ENCODE measurements at regions not wholly inside any gene's neighbourhood (a gene's known extent, or its start where the extent isn't known, plus 50 kb on each side); places are given as distances from the start of the nearest gene placed in this dataset.
"Not testable (repeated sequence)": the region's sequence is repeated elsewhere in the genome, so short reads cannot be mapped to it uniquely, and the experiment has no call there.

GRCh38 chr17:53227514-53227913 is 595.2 kb upstream of the KIF2B start:
- no peaks in the 10 kb centered on the region for H3K27me3 ChIP-seq (replicated peaks in 2 of 5; ENCODE audit: control insufficient read depth in 4 of 5, insufficient read depth in 5 of 5, low read length in 4 of 5)
- H3K9me3 ChIP-seq (ENCODE audit: control extremely low read depth in 1 of 5, control insufficient read depth in 4 of 5, insufficient read depth in 2 of 5, low read depth in 1 of 5, low read length in 4 of 5), result no peaks in the 10 kb centered on the region
- WGBS (ENCODE audit: insufficient coverage), result no CpG with 5 or more reads among the region's 2 CpGs
- ChIA-PET POLR2A (no interaction called here), CTCF (no interaction called here)
- H3K4me1 ChIP-seq (ENCODE audit: control extremely low read depth in 1 of 4, control insufficient read depth in 4 of 4, insufficient read depth in 4 of 4, low read length in 3 of 4), result no peaks in the 10 kb centered on the region
- H3K27ac ChIP-seq (ENCODE audit: insufficient read depth in 1 of 2, low read depth in 1 of 2, low read length in 2 of 2, poor library complexity in 1 of 2, severe bottlenecking in 2 of 2), result no peak overlapping the region
- H3K4me3 ChIP-seq (ENCODE audit: control insufficient read depth in 1 of 7, extremely low read depth in 1 of 7, insufficient read depth in 4 of 7, low read depth in 2 of 7, low read length in 6 of 7), result no peak overlapping the region
- no peak for DNase-seq
- H3K36me3 ChIP-seq (ENCODE audit: control insufficient read depth in 4 of 4, insufficient read depth in 4 of 4, low read length in 3 of 4), result no peaks in the 10 kb centered on the region

DNA sequence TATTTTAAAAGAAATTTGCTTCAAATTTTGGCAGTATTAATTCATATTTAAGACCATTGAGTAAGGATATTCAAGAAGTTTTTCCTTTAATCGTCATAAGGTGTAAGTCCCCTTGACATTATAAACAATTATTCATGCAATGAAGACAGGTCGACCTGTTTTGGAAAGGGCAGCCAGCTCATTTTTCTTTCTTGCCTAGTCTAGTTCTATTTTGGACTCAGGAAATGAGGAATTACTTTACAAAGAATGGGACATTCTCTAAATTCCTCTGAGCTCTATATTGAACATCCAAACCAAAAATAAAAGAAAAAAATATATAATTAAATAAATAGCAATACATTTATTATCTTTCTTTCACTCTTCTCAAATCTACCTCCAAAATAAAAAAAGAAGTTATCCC is 595.6 kb upstream of the KIF2B start:
- WGBS (ENCODE audit: insufficient coverage), result 71% methylated on average over 1 of the region's 2 CpGs
- Histone ChIP-seq H3K9me3 (ENCODE audit: control extremely low read depth in 1 of 5, control insufficient read depth in 4 of 5, insufficient read depth in 2 of 5, low read depth in 1 of 5, low read length in 4 of 5) (no peaks in the 10 kb centered on the region), H3K27me3 (replicated peaks in 2 of 5; ENCODE audit: control insufficient read depth in 4 of 5, insufficient read depth in 5 of 5, low read length in 4 of 5) (no peaks in the 10 kb centered on the region), H3K4me1 (ENCODE audit: control extremely low read depth in 1 of 4, control insufficient read depth in 4 of 4, insufficient read depth in 4 of 4, low read length in 3 of 4) (no peaks in the 10 kb centered on the region), H3K4me3 (ENCODE audit: control insufficient read depth in 1 of 7, extremely low read depth in 1 of 7, insufficient read depth in 4 of 7, low read depth in 2 of 7, low read length in 6 of 7) (no peak overlapping the region), H3K36me3 (ENCODE audit: control insufficient read depth in 4 of 4, insufficient read depth in 4 of 4, low read length in 3 of 4) (no peaks in the 10 kb centered on the region), H3K27ac (ENCODE audit: insufficient read depth in 1 of 2, low read depth in 1 of 2, low read length in 2 of 2, poor library complexity in 1 of 2, severe bottlenecking in 2 of 2) (no peak overlapping the region)
- ChIA-PET POLR2A (no interaction called here), CTCF (no interaction called here)
- no peak for DNase-seq

DNA sequence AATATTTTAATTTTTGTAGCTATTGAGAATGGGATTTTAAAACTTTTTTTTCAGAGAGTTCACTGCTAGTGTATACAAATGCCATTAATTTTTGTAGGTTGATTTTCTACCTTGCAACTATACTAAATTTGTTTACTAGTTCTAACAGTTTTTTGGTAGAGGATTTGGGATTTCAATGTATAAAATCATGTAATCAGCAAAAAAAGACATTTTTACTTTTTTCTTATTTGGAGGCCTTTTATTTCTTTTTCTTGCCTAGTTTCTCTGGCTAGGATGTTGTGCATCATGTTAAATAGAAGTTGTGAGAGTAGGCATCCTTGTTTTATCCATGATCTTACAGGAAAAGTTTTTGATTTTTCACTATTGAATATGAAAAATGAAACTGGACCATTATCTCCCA is 602.9 kb upstream of the KIF2B start:
- CTCF ChIA-PET, result no interaction called here
- no peaks in the 10 kb centered on the region for H3K36me3 ChIP-seq (ENCODE audit: control insufficient read depth in 4 of 4, insufficient read depth in 4 of 4, low read length in 3 of 4)
- no peak overlapping the region for H3K27ac ChIP-seq (ENCODE audit: insufficient read depth in 1 of 2, low read depth in 1 of 2, low read length in 2 of 2, poor library complexity in 1 of 2, severe bottlenecking in 2 of 2)
- POLR2A ChIA-PET, result no interaction called here
- H3K4me3 ChIP-seq (ENCODE audit: control insufficient read depth in 1 of 7, extremely low read depth in 1 of 7, insufficient read depth in 4 of 7, low read depth in 2 of 7, low read length in 6 of 7), result no peak overlapping the region
- no peaks in the 10 kb centered on the region for H3K27me3 ChIP-seq (replicated peaks in 2 of 5; ENCODE audit: control insufficient read depth in 4 of 5, insufficient read depth in 5 of 5, low read length in 4 of 5)
- no peak for DNase-seq
- H3K4me1 ChIP-seq (ENCODE audit: control extremely low read depth in 1 of 4, control insufficient read depth in 4 of 4, insufficient read depth in 4 of 4, low read length in 3 of 4), result no peaks in the 10 kb centered on the region
- H3K9me3 ChIP-seq (ENCODE audit: control extremely low read depth in 1 of 5, control insufficient read depth in 4 of 5, insufficient read depth in 2 of 5, low read depth in 1 of 5, low read length in 4 of 5), result no peaks in the 10 kb centered on the region

DNA sequence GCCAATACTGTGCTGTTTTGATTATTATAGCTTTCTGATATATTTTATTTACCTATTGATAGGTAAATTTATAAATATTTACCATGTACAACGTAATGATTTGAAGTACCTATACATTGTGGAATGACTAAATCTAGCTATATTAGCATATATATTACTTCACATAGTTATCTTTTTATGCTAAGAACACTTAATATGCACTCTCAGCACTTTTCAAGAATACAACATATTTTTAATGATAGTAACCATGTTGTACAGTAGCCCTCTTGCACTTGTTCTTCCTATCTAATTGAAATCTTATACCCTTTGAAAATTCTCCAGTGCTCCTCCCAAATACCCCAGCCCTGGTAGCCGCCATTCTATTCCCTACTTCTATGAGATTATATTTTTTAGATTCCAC is 604.0 kb upstream of the KIF2B start:
- POLR2A ChIA-PET, result no interaction called here
- Histone ChIP-seq H3K27ac (ENCODE audit: insufficient read depth in 1 of 2, low read depth in 1 of 2, low read length in 2 of 2, poor library complexity in 1 of 2, severe bottlenecking in 2 of 2) (no peak overlapping the region), H3K9me3 (ENCODE audit: control extremely low read depth in 1 of 5, control insufficient read depth in 4 of 5, insufficient read depth in 2 of 5, low read depth in 1 of 5, low read length in 4 of 5) (no peaks in the 10 kb centered on the region), H3K36me3 (ENCODE audit: control insufficient read depth in 4 of 4, insufficient read depth in 4 of 4, low read length in 3 of 4) (no peaks in the 10 kb centered on the region), H3K4me1 (ENCODE audit: control extremely low read depth in 1 of 4, control insufficient read depth in 4 of 4, insufficient read depth in 4 of 4, low read length in 3 of 4) (no peaks in the 10 kb centered on the region), H3K4me3 (ENCODE audit: control insufficient read depth in 1 of 7, extremely low read depth in 1 of 7, insufficient read depth in 4 of 7, low read depth in 2 of 7, low read length in 6 of 7) (no peak overlapping the region), H3K27me3 (replicated peaks in 2 of 5; ENCODE audit: control insufficient read depth in 4 of 5, insufficient read depth in 5 of 5, low read length in 4 of 5) (no peaks in the 10 kb centered on the region)
- no peak for DNase-seq
- WGBS (ENCODE audit: insufficient coverage), result no CpG with 5 or more reads among the region's 2 CpGs
- CTCF ChIA-PET, result no interaction called here

DNA sequence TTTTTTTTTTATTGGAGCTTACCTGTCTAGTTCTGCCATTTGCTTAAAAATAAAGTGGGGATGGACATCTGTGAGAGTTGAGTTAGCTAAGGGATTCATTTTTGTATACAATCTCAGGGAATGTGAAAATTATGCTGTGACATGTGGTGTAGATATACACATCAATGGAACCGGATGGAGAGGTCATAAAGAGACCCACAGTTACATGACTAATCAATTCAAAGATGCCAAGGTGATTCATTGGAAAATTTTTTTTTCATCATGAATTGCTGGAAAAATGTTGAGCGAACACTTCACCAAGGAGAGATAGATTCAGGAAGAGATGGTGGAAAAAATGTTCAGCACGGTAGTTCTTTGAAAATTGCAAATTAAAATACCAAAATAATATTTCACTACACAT is 605.4 kb upstream of the KIF2B start:
- Histone ChIP-seq H3K36me3 (ENCODE audit: control insufficient read depth in 4 of 4, insufficient read depth in 4 of 4, low read length in 3 of 4) (no peaks in the 10 kb centered on the region), H3K27ac (ENCODE audit: insufficient read depth in 1 of 2, low read depth in 1 of 2, low read length in 2 of 2, poor library complexity in 1 of 2, severe bottlenecking in 2 of 2) (no peak overlapping the region), H3K27me3 (replicated peaks in 2 of 5; ENCODE audit: control insufficient read depth in 4 of 5, insufficient read depth in 5 of 5, low read length in 4 of 5) (no peaks in the 10 kb centered on the region), H3K4me1 (ENCODE audit: control extremely low read depth in 1 of 4, control insufficient read depth in 4 of 4, insufficient read depth in 4 of 4, low read length in 3 of 4) (no peaks in the 10 kb centered on the region), H3K9me3 (ENCODE audit: control extremely low read depth in 1 of 5, control insufficient read depth in 4 of 5, insufficient read depth in 2 of 5, low read depth in 1 of 5, low read length in 4 of 5) (no peaks in the 10 kb centered on the region), H3K4me3 (ENCODE audit: control insufficient read depth in 1 of 7, extremely low read depth in 1 of 7, insufficient read depth in 4 of 7, low read depth in 2 of 7, low read length in 6 of 7) (no peak overlapping the region)
- ChIA-PET POLR2A (no interaction called here), CTCF (interaction anchor here (1.2 kb wide), 1 partner anchor 42 kb away, joined by 3 read pairs; no protein-coding TSS in a partner anchor)
- WGBS (ENCODE audit: insufficient coverage), result no CpG with 5 or more reads among the region's 3 CpGs
- no peak for DNase-seq

- DNase-seq; H3K4me3 ChIP-seq (ENCODE audit: control insufficient read depth in 1 of 7, extremely low read depth in 1 of 7, insufficient read depth in 4 of 7, low read depth in 2 of 7, low read length in 6 of 7); H3K27ac ChIP-seq (ENCODE audit: insufficient read depth in 1 of 2, low read depth in 1 of 2, low read length in 2 of 2, poor library complexity in 1 of 2, severe bottlenecking in 2 of 2); H3K9me3 ChIP-seq (ENCODE audit: control extremely low read depth in 1 of 5, control insufficient read depth in 4 of 5, insufficient read depth in 2 of 5, low read depth in 1 of 5, low read length in 4 of 5); H3K4me1 ChIP-seq (ENCODE audit: control extremely low read depth in 1 of 4, control insufficient read depth in 4 of 4, insufficient read depth in 4 of 4, low read length in 3 of 4); H3K27me3 ChIP-seq (replicated peaks in 2 of 5; ENCODE audit: control insufficient read depth in 4 of 5, insufficient read depth in 5 of 5, low read length in 4 of 5); POLR2A ChIA-PET; H3K36me3 ChIP-seq (ENCODE audit: control insufficient read depth in 4 of 4, insufficient read depth in 4 of 4, low read length in 3 of 4); CTCF ChIA-PET: not testable (repeated sequence)
- no CpG with 5 or more reads among the region's 1 CpG for WGBS (ENCODE audit: insufficient coverage)
These were observed 613.8 kb upstream of the KIF2B start for GRCh38 chr17:53208935-53209334.

- Histone ChIP-seq H3K27me3 (replicated peaks in 2 of 5; ENCODE audit: control insufficient read depth in 4 of 5, insufficient read depth in 5 of 5, low read length in 4 of 5) (no peaks in the 10 kb centered on the region), H3K36me3 (ENCODE audit: control insufficient read depth in 4 of 4, insufficient read depth in 4 of 4, low read length in 3 of 4) (no peaks in the 10 kb centered on the region), H3K4me1 (ENCODE audit: control extremely low read depth in 1 of 4, control insufficient read depth in 4 of 4, insufficient read depth in 4 of 4, low read length in 3 of 4) (no peaks in the 10 kb centered on the region), H3K27ac (ENCODE audit: insufficient read depth in 1 of 2, low read depth in 1 of 2, low read length in 2 of 2, poor library complexity in 1 of 2, severe bottlenecking in 2 of 2) (no peak overlapping the region), H3K9me3 (ENCODE audit: control extremely low read depth in 1 of 5, control insufficient read depth in 4 of 5, insufficient read depth in 2 of 5, low read depth in 1 of 5, low read length in 4 of 5) (no peaks in the 10 kb centered on the region), H3K4me3 (ENCODE audit: control insufficient read depth in 1 of 7, extremely low read depth in 1 of 7, insufficient read depth in 4 of 7, low read depth in 2 of 7, low read length in 6 of 7) (no peak overlapping the region)
- ChIA-PET POLR2A (no interaction called here), CTCF (no interaction called here)
- no peak for DNase-seq
- no CpG with 5 or more reads among the region's 1 CpG for WGBS (ENCODE audit: insufficient coverage)
These were observed 629.7 kb upstream of the KIF2B start for GRCh38 chr17:53193044-53193443.

- Histone ChIP-seq H3K27me3 (replicated peaks in 2 of 5; ENCODE audit: control insufficient read depth in 4 of 5, insufficient read depth in 5 of 5, low read length in 4 of 5) (no peaks in the 10 kb centered on the region), H3K9me3 (ENCODE audit: control extremely low read depth in 1 of 5, control insufficient read depth in 4 of 5, insufficient read depth in 2 of 5, low read depth in 1 of 5, low read length in 4 of 5) (no peaks in the 10 kb centered on the region), H3K4me3 (ENCODE audit: control insufficient read depth in 1 of 7, extremely low read depth in 1 of 7, insufficient read depth in 4 of 7, low read depth in 2 of 7, low read length in 6 of 7) (no peak overlapping the region), H3K27ac (ENCODE audit: insufficient read depth in 1 of 2, low read depth in 1 of 2, low read length in 2 of 2, poor library complexity in 1 of 2, severe bottlenecking in 2 of 2) (no peak overlapping the region), H3K36me3 (ENCODE audit: control insufficient read depth in 4 of 4, insufficient read depth in 4 of 4, low read length in 3 of 4) (no peaks in the 10 kb centered on the region), H3K4me1 (ENCODE audit: control extremely low read depth in 1 of 4, control insufficient read depth in 4 of 4, insufficient read depth in 4 of 4, low read length in 3 of 4) (no peaks in the 10 kb centered on the region)
- DNase-seq, result no peak
- ChIA-PET CTCF (no interaction called here), POLR2A (no interaction called here)
These were observed 630.8 kb upstream of the KIF2B start for GRCh38 chr17:53191878-53192277.
